Neuronal stem cell (in vitro differentiated cells): ENCODE measurements at regions not wholly inside any gene's neighbourhood (a gene's known extent, or its start where the extent isn't known, plus 50 kb on each side); places are given as distances from the start of the nearest gene placed in this dataset.

Source experiments
- DNase-seq: peaks from one replicate; pipeline ENCODE4 v3.0.0-alpha.2; 2013; ENCODE audit warnings: low spot score
- H2AFZ ChIP-seq: one replicate; pipeline ENCODE4 v1.6.1; 2013; ENCODE audit warnings: mild to moderate bottlenecking, low read length, inconsistent platforms
- H2AK5ac ChIP-seq: 2 replicates; pipeline ENCODE4 v1.6.1; 2013; ENCODE audit warnings: low read depth, mild to moderate bottlenecking, inconsistent platforms, low read length, moderate library complexity, mixed read lengths
- H2BK120ac ChIP-seq: 2 replicates; pipeline ENCODE4 v1.6.1; 2013; ENCODE audit warnings: low read depth, mild to moderate bottlenecking, inconsistent platforms, low read length, moderate library complexity, mixed read lengths
- H2BK12ac ChIP-seq: one replicate; pipeline ENCODE4 v1.6.1; 2013; ENCODE audit warnings: low read length, inconsistent platforms
- H2BK15ac ChIP-seq: 2 replicates; pipeline ENCODE4 v1.6.1; 2013; ENCODE audit warnings: mild to moderate bottlenecking, low read length, inconsistent platforms, mixed read lengths
- H2BK5ac ChIP-seq: one replicate; pipeline ENCODE4 v1.6.1; 2013; ENCODE audit warnings: inconsistent platforms, mild to moderate bottlenecking, low read length, moderate library complexity
- H3K14ac ChIP-seq: one replicate; pipeline ENCODE4 v1.6.1; 2013; ENCODE audit warnings: low read length, inconsistent platforms
- H3K18ac ChIP-seq: 2 replicates; pipeline ENCODE4 v1.6.1; 2013; ENCODE audit warnings: low read length, inconsistent platforms
- H3K23ac ChIP-seq: 2 replicates; pipeline ENCODE4 v1.6.1; 2013; ENCODE audit warnings: low read depth, mild to moderate bottlenecking, mixed read lengths, low read length, inconsistent platforms; ENCODE audit not compliant: poor library complexity
- H3K27ac ChIP-seq: replicated peaks from 3 replicates; pipeline ENCODE4 v1.5.1; 2013; ENCODE audit warnings: low read length, inconsistent platforms
- H3K27me3 ChIP-seq, 3 experiments: 2 replicates each; pipeline ENCODE4 v1.6.1; 2013; ENCODE audit warnings: low read length in 3 of 3, mild to moderate bottlenecking in 2 of 3, inconsistent platforms in 1 of 3, low read depth in 1 of 3, mixed read lengths in 1 of 3, moderate library complexity in 1 of 3; ENCODE audit not compliant: control insufficient read depth in 3 of 3, insufficient read depth in 3 of 3
- H3K36me3 ChIP-seq, 2 donors: replicated peaks in 1 of 2; 2 replicates each; pipeline ENCODE4 v1.6.1; 2013; ENCODE audit warnings: low read length in 2 of 2; ENCODE audit not compliant: control insufficient read depth in 2 of 2, insufficient read depth in 2 of 2
- H3K4ac ChIP-seq: 2 replicates; pipeline ENCODE4 v1.6.1; 2013; ENCODE audit warnings: inconsistent platforms, mild to moderate bottlenecking, low read length, moderate library complexity
- H3K4me1 ChIP-seq, 2 donors: 1 replicate in 1 of 2; 2 replicates in 1 of 2; pipeline ENCODE4 v1.6.1; 2013; ENCODE audit warnings: low read length in 2 of 2, low read depth in 1 of 2; ENCODE audit not compliant: control insufficient read depth in 2 of 2, insufficient read depth in 1 of 2
- H3K4me2 ChIP-seq: one replicate; pipeline ENCODE4 v1.6.1; 2013; ENCODE audit warnings: mild to moderate bottlenecking, low read length, inconsistent platforms; ENCODE audit not compliant: insufficient read depth, poor library complexity, severe bottlenecking
- H3K4me3 ChIP-seq, 2 donors: 2 replicates each; pipeline ENCODE4 v1.5.1; 2013; ENCODE audit warnings: low read length in 2 of 2, mild to moderate bottlenecking in 2 of 2, inconsistent platforms in 1 of 2, moderate library complexity in 1 of 2
- H3K79me1 ChIP-seq: one replicate; pipeline ENCODE4 v1.6.1; 2013; ENCODE audit warnings: low read depth, mild to moderate bottlenecking, inconsistent platforms, low read length, moderate library complexity
- H3K9ac ChIP-seq: one replicate; pipeline ENCODE4 v1.6.1; 2013; ENCODE audit warnings: mild to moderate bottlenecking, low read depth, low read length, inconsistent platforms; ENCODE audit not compliant: poor library complexity
- H3K9me3 ChIP-seq, 2 donors: replicated peaks in 1 of 2; 2 replicates each; pipeline versions ENCODE3 to v1.6.1; 2013; ENCODE audit warnings: low read length in 2 of 2, mild to moderate bottlenecking in 2 of 2, inconsistent platforms in 1 of 2, low read depth in 1 of 2, mixed read lengths in 1 of 2, moderate library complexity in 1 of 2; ENCODE audit not compliant: control insufficient read depth in 2 of 2, insufficient read depth in 1 of 2
- H4K8ac ChIP-seq: one replicate; pipeline ENCODE4 v1.6.1; 2013; ENCODE audit warnings: low read depth, mild to moderate bottlenecking, inconsistent platforms, low read length, moderate library complexity
- H4K91ac ChIP-seq: one replicate; pipeline ENCODE4 v1.6.1; 2013; ENCODE audit warnings: low read length, low read depth, mild to moderate bottlenecking, inconsistent platforms; ENCODE audit not compliant: poor library complexity
- WGBS, 2 donors: extraction: QIAGEN DNeasy Blood & Tissue Kit; methylation state at CpG; one replicate each; pipeline ENCODE4 v1.1.7; 2013; ENCODE audit warnings: missing lambda C conversion rate in 2 of 2, mixed read lengths in 1 of 2; ENCODE audit not compliant: insufficient read length in 2 of 2, insufficient replicate concordance in 1 of 2; ENCODE audit errors: extremely low coverage in 2 of 2; 5-methylcytosine and 5-hydroxymethylcytosine counted together

DNA sequence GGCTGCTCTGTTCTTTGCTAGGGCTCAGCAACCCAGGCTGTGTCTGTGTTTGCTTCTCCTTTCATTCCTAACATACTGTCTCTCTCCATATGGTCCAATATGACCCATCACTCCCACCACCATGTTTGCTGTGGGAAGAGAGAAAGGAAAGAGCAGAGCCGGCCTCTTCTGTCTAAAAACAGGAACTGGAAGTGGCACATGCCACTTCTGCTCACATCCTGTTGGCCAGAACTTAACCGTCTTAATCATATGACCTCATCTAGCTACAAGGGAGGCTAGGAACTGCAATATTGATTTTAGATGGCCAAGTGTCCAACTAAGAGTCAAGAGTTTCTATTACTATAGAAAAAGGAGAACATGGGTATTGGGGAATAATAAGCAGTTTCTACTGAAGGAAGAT, 212.5 kb upstream of the CHD6 start:
- Histone ChIP-seq H3K27ac (no peak overlapping the region), H3K14ac (no peak overlapping the region), H3K36me3 (no peaks in the 10 kb centered on the region), H3K9ac (no peak overlapping the region), H3K9me3 (no peaks in the 10 kb centered on the region), H3K4me3 (no peak overlapping the region), H4K91ac (no peak overlapping the region), H3K79me1 (no peaks in the 10 kb centered on the region), H2BK5ac (no peak overlapping the region), H2BK120ac (no peak overlapping the region), H2BK15ac (no peak overlapping the region), H2AK5ac (no peak overlapping the region), H2BK12ac (no peak overlapping the region), H3K4ac (no peak overlapping the region), H3K27me3 (peaks cover 0 to 6% (median 0%) of the 10 kb centered on the region in 3 experiments), H4K8ac (no peak overlapping the region), H3K4me2 (no peak overlapping the region), H2AFZ (no peak overlapping the region), H3K18ac (no peak overlapping the region), H3K23ac (no peak overlapping the region), H3K4me1 (no peaks in the 10 kb centered on the region)
- DNase-seq, result no peak
- WGBS, 2 donors, result no CpG with 5 or more reads among the region's 2 CpGs

DNA sequence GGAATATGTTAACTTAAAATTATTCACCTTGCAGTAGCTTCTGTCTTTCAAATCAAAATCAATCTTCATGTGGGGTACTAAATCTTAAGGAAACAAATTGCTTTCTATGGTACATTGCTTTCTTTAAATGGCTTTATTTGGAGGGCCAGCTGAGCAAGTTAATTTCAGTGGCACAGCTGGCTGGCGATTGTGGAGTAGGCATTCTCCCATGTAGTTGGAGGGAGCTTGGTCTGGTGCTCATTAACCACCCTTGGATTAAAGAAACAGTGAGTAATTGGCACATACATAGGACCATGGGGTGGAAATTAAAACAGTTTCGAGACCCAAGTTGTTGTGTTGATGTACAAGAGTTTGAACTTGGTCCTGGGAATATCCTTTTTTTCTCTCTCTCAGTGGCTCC, 201.3 kb upstream of the CHD6 start:
- no peak overlapping the region for H3K4me2 ChIP-seq
- H3K14ac ChIP-seq, result no peak overlapping the region
- H3K4ac ChIP-seq, result no peak overlapping the region
- H2BK15ac ChIP-seq, result no peak overlapping the region
- no peak overlapping the region for H2AK5ac ChIP-seq
- no peak overlapping the region for H3K27ac ChIP-seq
- no peak overlapping the region for H4K91ac ChIP-seq
- no peaks in the 10 kb centered on the region for H3K9me3 ChIP-seq
- no peak overlapping the region for H3K9ac ChIP-seq
- H3K79me1 ChIP-seq, result no peaks in the 10 kb centered on the region
- no peak overlapping the region for H3K18ac ChIP-seq
- H3K4me1 ChIP-seq, result no peaks in the 10 kb centered on the region
- no peak overlapping the region for H2BK12ac ChIP-seq
- H3K27me3 ChIP-seq, result no peaks in the 10 kb centered on the region
- no peak overlapping the region for H2BK5ac ChIP-seq
- no peak overlapping the region for H2BK120ac ChIP-seq
- DNase-seq, result no peak
- H3K23ac ChIP-seq, result no peak overlapping the region
- WGBS, 2 donors, result no CpG with 5 or more reads among the region's 2 CpGs
- no peak overlapping the region for H3K4me3 ChIP-seq
- no peak overlapping the region for H2AFZ ChIP-seq
- no peaks in the 10 kb centered on the region for H3K36me3 ChIP-seq
- H4K8ac ChIP-seq, result no peak overlapping the region

DNA sequence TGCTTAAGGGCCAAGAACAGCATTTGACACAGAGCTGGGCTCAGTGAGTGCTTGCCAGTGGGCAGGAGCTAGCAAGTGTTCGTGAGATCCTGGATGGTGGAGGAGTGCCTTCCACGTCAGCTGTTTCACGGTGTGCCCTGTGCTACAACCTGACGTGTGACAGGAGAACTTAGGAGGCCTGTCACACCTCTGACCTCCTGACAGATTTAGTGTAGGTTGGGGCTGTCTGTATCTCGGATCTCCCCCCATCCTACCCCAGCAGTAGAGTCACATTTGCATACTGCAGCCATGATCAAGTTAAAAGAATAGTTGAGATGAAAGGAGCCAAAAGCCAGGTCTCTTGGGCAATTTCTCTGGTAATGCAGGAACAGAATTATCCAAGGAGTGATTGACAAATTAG, 200.8 kb upstream of the CHD6 start:
- Histone ChIP-seq H3K18ac (no peak overlapping the region), H2BK120ac (no peak overlapping the region), H3K27me3 (no peaks in the 10 kb centered on the region), H3K4me1 (no peaks in the 10 kb centered on the region), H3K23ac (no peak overlapping the region), H2BK15ac (no peak overlapping the region), H2BK5ac (no peak overlapping the region), H3K36me3 (no peaks in the 10 kb centered on the region), H3K79me1 (no peaks in the 10 kb centered on the region), H3K9ac (no peak overlapping the region), H3K4me2 (no peak overlapping the region), H3K27ac (no peak overlapping the region), H4K91ac (no peak overlapping the region), H3K4me3 (peak overlapping the region in 1 of 2 donors; percentile 69), H3K9me3 (no peaks in the 10 kb centered on the region), H3K4ac (peak overlapping the region; percentile 2), H4K8ac (no peak overlapping the region), H2AFZ (no peak overlapping the region), H3K14ac (no peak overlapping the region), H2AK5ac (peak overlapping the region; percentile 32), H2BK12ac (no peak overlapping the region)
- no peak for DNase-seq
- WGBS, 2 donors, result no CpG with 5 or more reads among the region's 5 CpGs

DNA sequence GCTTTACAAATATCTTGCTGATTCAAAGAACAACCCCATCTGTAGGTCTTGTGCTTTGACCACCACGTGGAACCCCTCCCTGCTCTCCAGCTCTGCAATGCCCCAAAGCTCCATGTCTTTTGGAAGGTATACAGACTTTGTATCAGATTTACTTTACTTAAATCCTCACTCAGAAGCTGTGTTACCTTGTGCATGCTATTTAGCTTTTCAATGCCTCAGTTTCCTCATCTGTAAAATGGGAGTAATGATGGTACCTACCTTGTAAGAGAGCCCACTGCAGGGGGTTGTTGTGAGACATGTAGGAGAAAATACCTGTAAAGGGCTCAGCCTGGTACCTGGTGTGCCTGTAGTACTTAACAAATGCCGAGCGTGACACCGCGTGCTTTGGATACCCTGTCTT, 200.2 kb upstream of the CHD6 start:
- H3K18ac ChIP-seq, result no peak overlapping the region
- H3K4me3 ChIP-seq, result no peak overlapping the region
- H4K8ac ChIP-seq, result no peak overlapping the region
- no peak for DNase-seq
- no peak overlapping the region for H3K27ac ChIP-seq
- no CpG with 5 or more reads among the region's 5 CpGs for WGBS, 2 donors
- no peaks in the 10 kb centered on the region for H3K4me1 ChIP-seq
- peak overlapping the region; percentile 32 for H2AK5ac ChIP-seq
- H2BK15ac ChIP-seq, result no peak overlapping the region
- H2BK120ac ChIP-seq, result no peak overlapping the region
- no peaks in the 10 kb centered on the region for H3K79me1 ChIP-seq
- H3K23ac ChIP-seq, result no peak overlapping the region
- H3K14ac ChIP-seq, result no peak overlapping the region
- no peak overlapping the region for H3K4me2 ChIP-seq
- H2BK12ac ChIP-seq, result no peak overlapping the region
- H3K9ac ChIP-seq, result no peak overlapping the region
- H2BK5ac ChIP-seq, result no peak overlapping the region
- H3K36me3 ChIP-seq, result no peaks in the 10 kb centered on the region
- H4K91ac ChIP-seq, result no peak overlapping the region
- H3K27me3 ChIP-seq, result no peaks in the 10 kb centered on the region
- H3K4ac ChIP-seq, result no peak overlapping the region
- no peaks in the 10 kb centered on the region for H3K9me3 ChIP-seq
- no peak overlapping the region for H2AFZ ChIP-seq
